ENCODE measurements at regions not wholly inside any gene's neighbourhood (a gene's known extent, or its start where the extent isn't known, plus 50 kb on each side); places are given as distances from the start of the nearest gene placed in this dataset.
A peak's percentile ranks its signal among the peaks of the same experiment; 100 is the strongest.

GRCh38 chr2:21281791-21282514, 158.2 kb downstream of the TDRD15 start:
- H3K4me3 ChIP-seq (ENCODE audit: insufficient read depth, low read depth, low read length), result no peak overlapping the region
- DNase-seq, result no peak
- no peaks in the 10 kb centered on the region for H3K36me3 ChIP-seq (replicated peaks; ENCODE audit: control insufficient read depth, insufficient read depth, low read length)
- no peaks in the 10 kb centered on the region for H3K27me3 ChIP-seq (ENCODE audit: control insufficient read depth, insufficient read depth, low read length)

GRCh38 chr2:21282515-21282898, 158.7 kb downstream of the TDRD15 start:
- no peaks in the 10 kb centered on the region for H3K36me3 ChIP-seq (replicated peaks; ENCODE audit: control insufficient read depth, insufficient read depth, low read length)
- H3K4me3 ChIP-seq (ENCODE audit: insufficient read depth, low read depth, low read length), result no peak overlapping the region
- H3K27me3 ChIP-seq (ENCODE audit: control insufficient read depth, insufficient read depth, low read length), result no peaks in the 10 kb centered on the region
- DNase-seq, result no peak

DNA sequence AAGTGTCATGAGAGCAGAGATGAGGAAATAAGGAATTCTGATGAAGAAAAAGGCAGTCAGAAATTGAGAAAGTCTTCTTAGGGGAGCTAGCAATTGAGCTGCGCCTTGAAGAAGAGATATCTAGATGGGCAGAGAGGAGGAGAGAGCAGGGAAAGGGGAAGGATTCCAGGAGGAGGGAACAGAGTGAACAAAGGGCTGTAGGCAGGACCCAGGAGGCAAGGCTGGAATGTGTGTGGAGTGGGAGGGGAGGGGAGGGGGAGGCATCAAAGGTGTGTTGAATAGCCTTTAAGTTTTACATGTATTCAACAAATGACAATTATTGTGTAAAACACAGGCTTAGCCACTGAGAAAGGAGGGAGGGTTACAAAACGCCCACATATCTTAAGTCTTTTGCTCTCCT, 164.5 kb downstream of the TDRD15 start:
- H3K27me3 ChIP-seq (ENCODE audit: control insufficient read depth, insufficient read depth, low read length), result no peaks in the 10 kb centered on the region
- DNase-seq, result peak; percentile 67

DNA sequence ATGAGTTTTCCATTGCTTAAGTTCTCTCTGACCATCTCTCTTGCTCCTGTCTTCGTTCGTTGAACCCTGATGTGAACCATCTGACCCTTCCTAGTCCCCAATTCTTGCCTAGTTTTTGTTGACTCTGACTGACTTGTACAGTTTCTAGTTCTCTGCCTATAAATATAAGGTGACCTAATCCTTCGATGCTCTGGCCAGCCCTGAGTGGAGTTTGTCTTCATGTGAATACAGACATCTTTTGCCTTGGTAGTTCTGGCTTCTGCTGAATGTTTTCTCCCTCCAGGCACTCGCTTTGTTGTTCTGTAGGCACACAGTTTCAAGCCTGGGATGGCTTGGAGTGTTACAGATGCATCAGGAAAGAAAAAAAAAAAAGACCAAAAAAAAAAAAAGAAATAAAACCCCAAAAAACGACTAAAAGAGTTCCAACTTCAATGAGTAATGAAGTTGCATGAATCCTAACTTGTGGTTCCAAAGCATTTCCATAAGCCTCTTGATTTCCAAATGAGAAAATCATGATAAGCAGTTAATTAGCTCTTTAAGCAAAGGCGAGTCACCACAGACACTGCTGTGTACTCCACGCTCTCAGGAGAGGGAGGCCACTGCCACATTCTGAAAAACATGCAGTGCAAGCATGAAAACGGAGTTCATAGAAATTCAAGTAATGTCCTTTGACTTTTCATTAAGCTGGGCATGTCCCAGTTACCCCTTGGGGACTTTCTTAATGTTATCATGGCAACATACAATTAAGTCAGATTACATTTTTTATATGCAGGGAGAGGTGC, 165.2 kb downstream of the TDRD15 start:
- no peak overlapping the region for H3K4me3 ChIP-seq (ENCODE audit: insufficient read depth, low read depth, low read length)
- H3K27me3 ChIP-seq (ENCODE audit: control insufficient read depth, insufficient read depth, low read length), result no peaks in the 10 kb centered on the region
- no peak for DNase-seq
- no peaks in the 10 kb centered on the region for H3K36me3 ChIP-seq (replicated peaks; ENCODE audit: control insufficient read depth, insufficient read depth, low read length)

More for the DNA sequence above, 164.5 kb downstream of the TDRD15 start:
- H3K36me3 ChIP-seq (replicated peaks; ENCODE audit: control insufficient read depth, insufficient read depth, low read length), result no peaks in the 10 kb centered on the region
- H3K4me3 ChIP-seq (ENCODE audit: insufficient read depth, low read depth, low read length), result no peak overlapping the region

DNA sequence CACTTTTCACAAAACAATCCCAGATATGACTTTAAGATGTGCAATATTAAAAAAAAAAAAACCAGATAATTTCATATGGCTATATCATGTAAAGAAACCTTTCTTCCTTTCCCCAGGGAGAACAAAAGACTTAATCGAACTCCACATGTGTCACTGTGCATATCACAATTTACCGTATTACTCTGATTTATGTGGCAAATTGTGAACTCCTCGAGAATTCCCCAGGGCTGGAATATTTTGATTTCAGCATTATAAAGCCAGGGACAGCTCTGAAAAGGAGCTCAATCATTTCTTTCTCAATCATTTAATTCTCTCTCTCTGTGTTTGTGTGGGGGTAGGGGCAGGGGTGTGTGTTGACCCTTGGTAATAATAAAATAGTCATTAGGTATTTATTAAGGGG, 165.8 kb downstream of the TDRD15 start:
- no peak overlapping the region for H3K4me3 ChIP-seq (ENCODE audit: insufficient read depth, low read depth, low read length)
- no peaks in the 10 kb centered on the region for H3K36me3 ChIP-seq (replicated peaks; ENCODE audit: control insufficient read depth, insufficient read depth, low read length)
- no peak for DNase-seq
- H3K27me3 ChIP-seq (ENCODE audit: control insufficient read depth, insufficient read depth, low read length), result no peaks in the 10 kb centered on the region

GRCh38 chr2:21289989-21290388, 166.2 kb downstream of the TDRD15 start:
- peak; percentile 47 for DNase-seq
- Histone ChIP-seq H3K27me3 (ENCODE audit: control insufficient read depth, insufficient read depth, low read length) (no peaks in the 10 kb centered on the region), H3K4me3 (ENCODE audit: insufficient read depth, low read depth, low read length) (no peak overlapping the region), H3K36me3 (replicated peaks; ENCODE audit: control insufficient read depth, insufficient read depth, low read length) (no peaks in the 10 kb centered on the region)

GRCh38 chr2:21291426-21291825, 167.7 kb downstream of the TDRD15 start:
- H3K27me3 ChIP-seq (ENCODE audit: control insufficient read depth, insufficient read depth, low read length), result no peaks in the 10 kb centered on the region
- no peak overlapping the region for H3K4me3 ChIP-seq (ENCODE audit: insufficient read depth, low read depth, low read length)
- H3K36me3 ChIP-seq (replicated peaks; ENCODE audit: control insufficient read depth, insufficient read depth, low read length), result no peaks in the 10 kb centered on the region
- DNase-seq, result no peak

GRCh38 chr2:21294446-21294845, 170.7 kb downstream of the TDRD15 start:
- Histone ChIP-seq H3K27me3 (ENCODE audit: control insufficient read depth, insufficient read depth, low read length) (no peaks in the 10 kb centered on the region), H3K36me3 (replicated peaks; ENCODE audit: control insufficient read depth, insufficient read depth, low read length) (no peaks in the 10 kb centered on the region), H3K4me3 (ENCODE audit: insufficient read depth, low read depth, low read length) (no peak overlapping the region)
- no peak for DNase-seq

DNA sequence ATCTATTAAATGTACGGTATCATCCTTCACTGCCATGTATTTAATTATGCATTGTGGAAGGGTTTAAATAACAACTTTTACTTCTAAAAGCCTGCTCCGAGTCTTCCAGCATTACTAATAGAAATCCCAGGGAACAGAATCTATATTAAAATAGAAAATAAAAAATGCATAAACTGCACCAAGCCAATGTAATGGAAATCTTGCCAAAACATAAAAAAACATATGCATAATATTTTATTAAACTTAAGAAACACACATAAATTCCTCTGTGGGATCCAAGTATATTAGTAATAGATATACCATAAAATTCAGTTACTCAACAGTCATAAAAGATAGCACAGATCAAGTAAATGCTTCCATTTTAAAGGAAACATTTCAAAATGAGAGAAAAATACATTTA, 175.6 kb downstream of the TDRD15 start:
- no peaks in the 10 kb centered on the region for H3K27me3 ChIP-seq (ENCODE audit: control insufficient read depth, insufficient read depth, low read length)
- no peak for DNase-seq
- H3K4me3 ChIP-seq (ENCODE audit: insufficient read depth, low read depth, low read length), result no peak overlapping the region
- no peaks in the 10 kb centered on the region for H3K36me3 ChIP-seq (replicated peaks; ENCODE audit: control insufficient read depth, insufficient read depth, low read length)

DNA sequence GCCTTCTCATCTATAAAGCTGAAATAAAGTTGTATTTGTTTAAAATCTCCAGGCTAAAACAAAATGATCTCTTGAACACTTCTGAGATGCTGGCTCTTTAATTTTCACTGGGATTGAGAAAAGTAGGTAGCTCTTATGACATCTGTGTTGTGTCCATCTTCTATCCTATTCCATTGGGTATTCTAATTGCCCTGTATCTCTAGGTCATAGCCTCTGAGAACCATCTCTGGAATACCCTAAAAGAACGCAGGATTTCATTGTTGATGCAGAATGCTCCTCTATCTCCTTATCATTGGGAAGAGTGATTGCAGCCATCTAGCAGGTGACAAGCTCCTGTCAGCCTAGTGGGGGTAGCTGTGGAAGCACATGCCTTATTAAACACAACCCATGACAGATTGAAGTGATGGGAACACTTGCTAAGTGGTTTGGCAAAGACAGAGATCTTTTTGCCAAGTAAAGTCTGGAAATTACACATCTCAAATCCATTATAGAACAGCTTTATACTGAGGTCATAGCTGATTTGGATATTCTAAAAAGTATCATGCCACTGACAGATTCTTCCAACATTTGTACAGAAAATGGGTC, 178.2 kb downstream of the TDRD15 start:
- H3K36me3 ChIP-seq (replicated peaks; ENCODE audit: control insufficient read depth, insufficient read depth, low read length), result no peaks in the 10 kb centered on the region

DNA sequence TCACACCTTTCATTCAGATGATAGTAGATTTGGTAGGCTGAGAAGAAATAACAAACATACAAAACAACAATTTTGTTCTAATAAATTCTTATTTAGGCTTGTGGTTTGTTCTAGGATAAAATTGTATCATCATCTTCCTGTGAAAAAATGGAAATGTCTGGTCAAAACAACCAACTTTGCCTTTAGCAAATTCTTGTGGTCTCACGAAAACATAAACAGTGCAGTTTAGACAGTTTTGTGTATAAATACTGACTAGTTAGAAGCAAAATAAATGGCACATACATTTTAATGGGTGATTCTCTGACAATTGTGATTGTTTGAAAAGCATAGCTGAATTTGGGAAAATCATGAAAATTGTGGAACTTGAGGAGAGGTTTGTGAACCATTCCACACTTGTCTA, 180.1 kb downstream of the TDRD15 start:
- no peak for DNase-seq
- H3K4me3 ChIP-seq (ENCODE audit: insufficient read depth, low read depth, low read length), result no peak overlapping the region
- H3K27me3 ChIP-seq (ENCODE audit: control insufficient read depth, insufficient read depth, low read length), result no peaks in the 10 kb centered on the region
- no peaks in the 10 kb centered on the region for H3K36me3 ChIP-seq (replicated peaks; ENCODE audit: control insufficient read depth, insufficient read depth, low read length)

More for the DNA sequence above, 178.2 kb downstream of the TDRD15 start:
- Histone ChIP-seq H3K4me3 (ENCODE audit: insufficient read depth, low read depth, low read length) (no peak overlapping the region), H3K27me3 (ENCODE audit: control insufficient read depth, insufficient read depth, low read length) (no peaks in the 10 kb centered on the region)
- no peak for DNase-seq

- H3K36me3 ChIP-seq (replicated peaks; ENCODE audit: control insufficient read depth, insufficient read depth, low read length), result no peaks in the 10 kb centered on the region
- no peak for DNase-seq
These were observed 181.8 kb downstream of the TDRD15 start for GRCh38 chr2:21305581-21305980.

DNA sequence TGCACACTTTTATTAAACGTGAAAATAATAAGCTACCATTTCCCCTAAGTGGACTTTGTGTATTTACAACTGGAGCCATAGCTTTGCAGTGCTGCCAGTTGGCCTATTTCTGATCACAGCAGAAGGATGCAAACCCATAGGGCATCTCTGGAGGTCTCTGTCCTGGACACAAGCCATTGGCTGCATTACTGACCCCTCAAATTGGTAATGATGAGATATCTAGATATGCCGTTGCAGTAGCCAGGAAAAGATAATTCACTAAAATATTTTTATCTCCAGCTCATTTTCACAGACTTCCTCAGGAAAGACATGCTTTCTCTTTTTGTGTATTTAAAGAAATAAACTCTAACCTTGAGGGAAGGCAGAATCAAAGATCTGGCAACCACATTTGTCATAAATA, 182.5 kb downstream of the TDRD15 start:
- no peak for DNase-seq
- Histone ChIP-seq H3K36me3 (replicated peaks; ENCODE audit: control insufficient read depth, insufficient read depth, low read length) (no peaks in the 10 kb centered on the region), H3K4me3 (ENCODE audit: insufficient read depth, low read depth, low read length) (no peak overlapping the region), H3K27me3 (ENCODE audit: control insufficient read depth, insufficient read depth, low read length) (no peaks in the 10 kb centered on the region)

More at GRCh38 chr2:21305581-21305980, 181.8 kb downstream of the TDRD15 start:
- no peaks in the 10 kb centered on the region for H3K27me3 ChIP-seq (ENCODE audit: control insufficient read depth, insufficient read depth, low read length)
- H3K4me3 ChIP-seq (ENCODE audit: insufficient read depth, low read depth, low read length), result no peak overlapping the region

DNA sequence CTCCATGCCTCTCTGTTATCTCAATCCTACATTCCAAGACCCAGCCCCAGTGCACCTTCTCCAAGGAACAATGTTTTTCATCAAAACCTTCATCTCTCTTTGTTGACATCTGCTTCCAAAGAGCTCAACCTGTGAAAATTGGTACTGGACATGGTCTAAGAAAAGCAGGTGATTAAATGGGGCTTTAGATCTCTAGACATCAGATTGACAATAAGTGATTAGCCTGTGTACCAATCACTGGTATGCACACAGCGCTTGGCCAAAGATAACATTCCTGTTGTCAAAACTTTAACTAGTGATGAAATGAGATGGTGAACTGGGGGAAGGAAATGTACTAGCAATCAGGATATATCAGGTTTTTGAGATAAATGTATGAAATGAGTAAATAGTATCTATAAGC, 183.3 kb downstream of the TDRD15 start:
- Histone ChIP-seq H3K27me3 (ENCODE audit: control insufficient read depth, insufficient read depth, low read length) (no peaks in the 10 kb centered on the region), H3K4me3 (ENCODE audit: insufficient read depth, low read depth, low read length) (no peak overlapping the region), H3K36me3 (replicated peaks; ENCODE audit: control insufficient read depth, insufficient read depth, low read length) (no peaks in the 10 kb centered on the region)
- DNase-seq, result no peak

DNA sequence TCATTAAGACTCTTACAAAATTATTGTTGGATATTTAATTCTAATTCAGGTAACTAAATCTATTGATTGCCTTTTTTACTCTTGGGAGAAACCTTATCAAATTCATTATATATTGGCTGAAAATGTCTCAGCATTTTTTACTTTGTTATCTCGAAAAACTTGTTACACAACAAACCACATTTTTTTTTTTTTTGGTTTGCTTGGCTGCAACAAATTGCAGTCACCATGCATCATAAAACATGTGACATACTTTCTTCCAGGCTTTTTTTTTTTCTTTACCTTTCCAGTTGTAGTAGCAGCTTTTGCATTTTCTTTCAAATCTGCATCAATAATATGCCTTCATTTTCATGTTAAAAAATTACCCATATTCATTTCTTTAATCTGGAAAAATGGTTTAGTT, 186.7 kb downstream of the TDRD15 start:
- Histone ChIP-seq H3K27me3 (ENCODE audit: control insufficient read depth, insufficient read depth, low read length) (no peaks in the 10 kb centered on the region), H3K36me3 (replicated peaks; ENCODE audit: control insufficient read depth, insufficient read depth, low read length) (no peaks in the 10 kb centered on the region), H3K4me3 (ENCODE audit: insufficient read depth, low read depth, low read length) (no peak overlapping the region)
- no peak for DNase-seq

Measured in H7 (cell line).